ENCODE measurements at regions not wholly inside any gene's neighbourhood (a gene's known extent, or its start where the extent isn't known, plus 50 kb on each side); places are given as distances from the start of the nearest gene placed in this dataset.

- no peak for TF ChIP-seq REST (IDR thresholded peaks at IDR 0.05; ENCODE audit: borderline replicate concordance in 1 of 2, low read depth in 1 of 2, low read length in 2 of 2)
- TF ChIP-seq TOPORS (CRISPR knock-in tag; IDR thresholded peaks at IDR 0.05), result no peak
Measured at GRCh38 chr15:97706059-97706458, 254.4 kb upstream of the ARRDC4 start.

Data from HepG2 (cell line).